ENCODE measurements at regions not wholly inside any gene's neighbourhood (a gene's known extent, or its start where the extent isn't known, plus 50 kb on each side); places are given as distances from the start of the nearest gene placed in this dataset.

- WGBS, 3 donors, result 73 to 82% (median 76%) methylated on average over 14 of the region's 14 CpGs
- no peak overlapping the region for H3K27ac ChIP-seq (ENCODE audit: low read depth, low read length)
These were observed 237.2 kb downstream of the NPHP4 start for GRCh38 chr1:5754817-5755551.

- WGBS, 3 donors, result 74 to 82% (median 79%) methylated on average over 23 of the region's 23 CpGs
These were observed 238.4 kb downstream of the NPHP4 start for GRCh38 chr1:5753549-5754421.

DNA sequence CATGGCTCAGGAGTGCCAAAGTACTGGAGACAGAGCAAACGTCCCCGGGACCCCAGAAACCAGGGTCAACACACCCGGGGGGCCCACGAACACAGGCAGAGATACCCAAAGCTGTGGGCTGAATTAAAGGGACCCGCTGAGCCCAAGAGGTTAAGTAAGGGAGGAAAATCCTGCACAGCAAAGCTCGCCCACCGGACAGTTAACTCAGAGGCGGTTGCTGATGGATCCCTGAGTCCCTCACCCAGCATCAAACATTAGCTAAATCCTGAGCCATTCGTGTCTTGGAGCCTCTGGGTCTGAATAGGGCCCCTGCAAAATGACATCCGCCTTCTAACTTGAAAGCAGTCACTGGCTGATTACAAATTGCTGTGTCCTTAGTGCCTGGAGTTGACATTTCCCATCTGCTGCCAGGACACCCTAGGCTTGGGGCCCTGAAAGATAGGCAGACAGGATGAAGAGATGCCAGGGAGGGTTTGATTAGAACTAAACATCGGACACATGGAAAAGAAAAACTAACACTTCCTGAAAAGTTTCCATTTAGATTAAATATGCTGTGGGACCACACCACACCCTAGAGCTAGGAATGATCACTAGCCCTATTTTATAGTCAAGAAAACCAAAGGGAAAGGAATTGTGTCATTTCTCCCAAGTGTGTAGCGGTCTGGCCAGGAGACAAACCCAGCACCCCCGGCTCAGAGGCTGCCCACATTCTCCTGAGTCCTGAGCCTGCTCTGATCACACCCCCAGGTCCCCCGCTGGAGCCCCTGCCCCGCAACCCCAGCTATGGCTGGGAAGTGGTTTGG is 239.3 kb downstream of the NPHP4 start:
- 53 to 69% (median 69%) methylated on average over 15 of the region's 15 CpGs for WGBS, 3 donors
- no peak overlapping the region for H3K27ac ChIP-seq (ENCODE audit: low read depth, low read length)

More at GRCh38 chr1:5753549-5754421, 238.4 kb downstream of the NPHP4 start:
- no peak overlapping the region for H3K27ac ChIP-seq (ENCODE audit: low read depth, low read length)

GRCh38 chr1:5751833-5752745 is 240.1 kb downstream of the NPHP4 start:
- 50 to 77% (median 69%) methylated on average over 14 of the region's 14 CpGs for WGBS, 3 donors
- no peak overlapping the region for H3K27ac ChIP-seq (ENCODE audit: low read depth, low read length)

DNA sequence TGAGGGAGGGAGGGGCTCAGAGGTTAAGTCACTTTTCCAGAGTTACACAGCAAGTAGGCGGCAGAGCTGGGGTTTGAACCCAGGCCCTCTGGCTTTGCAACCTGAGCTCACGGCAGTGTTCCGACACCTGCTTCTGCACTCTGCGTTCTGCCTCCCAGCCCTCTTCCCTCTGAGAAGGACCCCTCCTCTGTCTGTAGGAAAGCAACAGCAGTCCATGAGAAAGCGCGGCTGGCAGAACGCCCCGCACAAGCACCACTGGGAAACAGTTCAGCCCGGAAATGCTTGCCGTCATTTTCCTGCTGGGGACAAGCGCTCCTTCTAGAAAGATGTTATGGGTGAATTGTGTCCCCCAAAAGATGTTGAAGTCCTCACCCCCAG is 241.1 kb downstream of the NPHP4 start:
- 54 to 61% (median 55%) methylated on average over 11 of the region's 11 CpGs for WGBS, 3 donors
- no peak overlapping the region for H3K27ac ChIP-seq (ENCODE audit: low read depth, low read length)

GRCh38 chr1:5750186-5751162 is 241.8 kb downstream of the NPHP4 start:
- WGBS, 3 donors, result 74 to 77% (median 76%) methylated on average over 16 of the region's 16 CpGs
- H3K27ac ChIP-seq (ENCODE audit: low read depth, low read length), result no peak overlapping the region

- no peak overlapping the region for H3K27ac ChIP-seq (ENCODE audit: low read depth, low read length)
These were observed 243.7 kb downstream of the NPHP4 start for GRCh38 chr1:5748286-5749225.

GRCh38 chr1:5747426-5748285 is 244.6 kb downstream of the NPHP4 start:
- no peak overlapping the region for H3K27ac ChIP-seq (ENCODE audit: low read depth, low read length)
- WGBS, 3 donors, result 66 to 71% (median 67%) methylated on average over 13 of the region's 13 CpGs

More at GRCh38 chr1:5748286-5749225, 243.7 kb downstream of the NPHP4 start:
- WGBS, 3 donors, result 66 to 87% (median 84%) methylated on average over 26 of the region's 26 CpGs

DNA sequence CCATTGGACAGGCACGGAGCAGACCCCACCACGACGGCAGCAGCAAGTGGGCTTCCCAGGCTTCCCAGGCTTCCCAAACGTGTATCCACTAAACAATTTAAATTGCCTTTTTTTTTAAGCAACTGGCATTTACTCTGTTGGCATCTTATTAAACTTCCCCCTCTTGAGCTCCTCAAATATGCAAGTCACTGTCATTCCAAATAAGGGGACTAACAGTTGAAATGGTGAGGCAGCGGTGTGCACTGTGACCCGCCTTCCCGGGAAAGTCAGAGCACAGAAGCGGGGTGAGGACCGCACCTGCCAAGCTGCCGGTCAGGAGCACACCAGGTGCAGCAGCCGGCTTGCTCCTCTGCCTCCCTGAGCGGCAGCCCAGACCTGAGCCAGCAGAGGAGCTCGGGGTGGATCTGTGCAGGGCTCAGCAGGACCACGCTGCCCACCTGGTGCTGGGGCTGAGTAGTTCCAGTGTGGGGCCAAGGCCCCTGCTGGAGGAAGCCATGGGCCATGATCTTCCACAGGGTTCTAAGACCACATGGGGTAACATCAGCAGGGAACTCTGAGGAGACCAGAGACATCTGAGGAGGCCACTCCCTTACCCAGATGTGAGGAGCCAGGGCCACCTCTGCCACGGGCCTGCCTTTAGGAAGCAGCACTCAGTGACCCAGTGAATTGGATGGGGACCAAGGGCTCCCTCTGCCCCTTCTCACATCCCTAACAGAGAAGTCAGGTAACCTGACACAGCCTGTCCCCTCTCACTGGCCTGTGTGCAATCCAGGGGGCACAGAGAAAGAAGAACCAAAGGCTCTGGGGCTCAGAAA is 245.4 kb downstream of the NPHP4 start:
- 41 to 56% (median 53%) methylated on average over 15 of the region's 15 CpGs for WGBS, 3 donors
- H3K27ac ChIP-seq (ENCODE audit: low read depth, low read length), result no peak overlapping the region

- no peak overlapping the region for H3K27ac ChIP-seq (ENCODE audit: low read depth, low read length)
- WGBS, 3 donors, result 19 to 37% (median 37%) methylated on average over 21 of the region's 21 CpGs
These were observed 246.2 kb downstream of the NPHP4 start for GRCh38 chr1:5745800-5746610.

DNA sequence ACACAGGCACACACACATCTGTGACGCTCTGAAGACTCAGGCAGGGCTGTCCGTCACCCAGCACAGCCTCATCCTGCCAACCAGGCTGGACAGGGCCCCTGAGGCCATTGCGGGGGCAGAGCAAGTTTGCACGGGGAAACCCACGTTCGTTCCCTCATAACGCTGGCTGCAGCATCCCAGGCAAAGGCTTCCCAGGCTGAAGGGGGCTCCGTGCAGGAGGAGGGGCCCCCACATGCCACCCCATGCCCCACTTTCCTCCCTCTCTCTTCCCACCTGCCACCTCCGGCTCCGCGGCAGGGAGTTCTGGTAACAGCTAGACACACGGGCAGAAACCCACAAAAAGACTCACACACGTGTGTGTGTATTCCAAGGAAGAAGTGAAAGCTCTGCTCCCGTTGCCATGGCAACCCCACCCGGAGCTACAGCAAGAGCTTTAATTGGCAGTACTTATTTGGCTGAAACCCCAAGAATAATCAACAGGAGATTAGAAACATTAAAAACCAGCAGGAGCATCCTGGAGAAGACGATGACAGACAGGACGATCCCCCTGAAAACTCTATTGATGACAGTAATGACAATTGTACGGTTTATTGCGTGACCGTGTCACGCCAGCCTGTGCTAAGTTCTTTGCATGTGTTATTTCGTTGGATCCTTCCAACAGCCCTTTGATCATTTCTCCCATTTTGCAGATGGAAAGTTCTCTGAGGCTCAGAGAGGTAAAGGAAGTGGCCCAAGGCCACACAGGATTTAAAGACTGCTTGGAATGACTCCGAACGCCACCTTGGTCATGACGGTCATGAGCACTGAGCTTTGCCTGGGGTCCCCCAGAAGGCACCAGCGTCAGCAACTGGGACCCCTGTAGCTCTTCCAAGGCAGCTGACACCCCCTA is 247.1 kb downstream of the NPHP4 start:
- H3K27ac ChIP-seq (ENCODE audit: low read depth, low read length), result no peak overlapping the region
- WGBS, 3 donors, result 43 to 54% (median 46%) methylated on average over 26 of the region's 26 CpGs

DNA sequence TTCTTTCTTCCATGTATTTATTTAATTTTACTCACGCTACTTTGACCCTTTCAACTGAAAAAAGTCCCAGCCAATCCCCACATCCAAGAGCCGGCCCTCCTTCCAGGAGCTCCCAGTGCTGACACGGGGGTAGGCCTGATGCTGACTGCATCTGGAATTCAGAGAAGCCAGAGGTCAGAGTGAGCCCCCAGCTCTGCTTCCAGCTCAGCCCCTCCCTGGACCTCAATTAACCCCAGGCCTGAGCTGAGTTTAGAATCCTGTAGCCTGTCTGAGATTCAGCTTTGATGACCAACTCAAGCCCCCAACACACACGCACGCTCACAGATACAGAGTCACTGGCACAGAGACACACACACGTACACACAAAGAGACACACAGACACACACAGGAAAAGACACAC is 247.9 kb downstream of the NPHP4 start:
- 56 to 70% (median 68%) methylated on average over 6 of the region's 6 CpGs for WGBS, 3 donors
- H3K27ac ChIP-seq (ENCODE audit: low read depth, low read length), result no peak overlapping the region
